Fibroblast of skin of abdomen (primary cell): ENCODE measurements at regions not wholly inside any gene's neighbourhood (a gene's known extent, or its start where the extent isn't known, plus 50 kb on each side); places are given as distances from the start of the nearest gene placed in this dataset.
"Not testable (repeated sequence)": the region's sequence is repeated elsewhere in the genome, so short reads cannot be mapped to it uniquely, and the experiment has no call there.

Source experiments
- DNase-seq: peaks from one replicate; pipeline ENCODE4 v3.0.0-alpha.2; 2013

DNA sequence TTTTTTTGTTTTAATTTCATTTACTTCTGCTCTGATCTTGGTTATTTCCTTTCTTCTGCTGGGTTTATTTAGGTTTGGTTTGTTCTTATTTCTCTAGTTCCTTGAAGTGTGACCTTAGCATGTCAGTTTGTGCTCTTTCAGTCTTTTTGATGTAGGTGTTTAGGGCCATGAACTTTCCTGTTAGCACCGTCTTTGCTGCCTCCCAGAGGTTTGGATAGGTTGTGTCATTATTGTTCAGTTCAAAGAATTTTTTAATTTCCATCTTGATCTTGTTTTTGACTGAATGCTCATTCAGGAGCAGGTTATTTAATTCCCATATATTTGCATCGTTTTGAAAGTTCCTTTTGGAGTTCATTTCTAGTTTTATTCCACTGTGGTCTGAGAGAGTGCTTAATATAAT lies 539.0 kb upstream of the ZP4 start:
- DNase-seq: not testable (repeated sequence)

DNA sequence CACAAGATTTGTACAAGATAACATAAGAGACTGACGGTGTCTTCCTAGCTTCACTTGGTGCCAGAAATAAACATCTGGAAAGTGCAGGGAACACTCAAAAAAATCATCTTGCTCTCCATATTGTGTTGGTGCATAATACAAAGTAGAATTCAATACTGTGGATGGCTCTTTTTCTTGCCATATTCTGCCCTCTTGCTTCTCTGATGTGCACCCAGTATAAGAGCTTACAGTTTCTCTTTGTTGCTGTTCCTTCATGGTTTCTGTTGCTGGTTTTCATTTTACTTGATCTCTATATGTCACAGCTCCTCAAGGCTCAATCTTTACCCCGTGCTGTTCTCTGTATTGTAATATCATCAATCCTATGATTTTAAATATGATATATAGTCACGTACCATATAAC lies 528.5 kb upstream of the ZP4 start:
- no peak for DNase-seq

DNA sequence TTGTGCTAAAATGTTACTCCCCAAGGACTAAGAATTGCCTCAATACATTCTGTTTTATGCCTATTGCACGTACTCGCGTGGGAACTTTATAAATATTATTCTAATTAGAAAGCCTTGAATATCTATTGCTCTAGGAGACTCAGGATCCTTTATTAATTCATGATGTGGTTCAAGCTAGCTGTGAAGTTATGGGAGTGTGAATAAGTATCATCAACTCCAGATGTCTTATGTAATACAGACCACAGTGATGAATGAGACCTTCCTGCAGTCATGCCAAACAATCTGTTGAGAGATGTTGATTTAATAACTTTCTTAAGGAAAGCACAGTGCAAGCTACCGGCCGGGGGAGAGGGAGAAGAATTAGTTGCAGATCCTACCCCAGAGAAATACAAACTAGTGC lies 519.2 kb upstream of the ZP4 start:
- DNase-seq: peak; percentile 98

GRCh38 chr1:238409191-238409850 lies 518.6 kb upstream of the ZP4 start:
- peak; percentile 98 for DNase-seq

DNA sequence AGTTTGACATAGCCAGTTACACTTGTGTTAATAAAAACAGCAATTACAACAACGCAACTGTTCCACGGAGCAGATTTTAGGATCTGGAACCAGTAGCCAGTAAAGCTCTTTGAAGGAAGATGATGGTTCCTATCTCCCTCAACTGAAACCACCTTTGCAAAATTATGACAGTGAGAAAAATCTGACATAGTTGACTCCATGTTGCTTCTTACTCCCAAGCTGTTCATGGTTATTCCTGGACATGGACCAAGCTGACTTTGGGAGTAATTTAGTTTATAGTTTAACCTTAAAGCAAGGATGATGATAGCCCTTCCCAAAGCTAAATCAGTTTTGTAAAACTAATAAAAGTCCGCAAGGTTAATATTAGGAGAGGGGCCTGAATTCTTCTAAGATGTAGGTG lies 518.0 kb upstream of the ZP4 start:
- no peak for DNase-seq

DNA sequence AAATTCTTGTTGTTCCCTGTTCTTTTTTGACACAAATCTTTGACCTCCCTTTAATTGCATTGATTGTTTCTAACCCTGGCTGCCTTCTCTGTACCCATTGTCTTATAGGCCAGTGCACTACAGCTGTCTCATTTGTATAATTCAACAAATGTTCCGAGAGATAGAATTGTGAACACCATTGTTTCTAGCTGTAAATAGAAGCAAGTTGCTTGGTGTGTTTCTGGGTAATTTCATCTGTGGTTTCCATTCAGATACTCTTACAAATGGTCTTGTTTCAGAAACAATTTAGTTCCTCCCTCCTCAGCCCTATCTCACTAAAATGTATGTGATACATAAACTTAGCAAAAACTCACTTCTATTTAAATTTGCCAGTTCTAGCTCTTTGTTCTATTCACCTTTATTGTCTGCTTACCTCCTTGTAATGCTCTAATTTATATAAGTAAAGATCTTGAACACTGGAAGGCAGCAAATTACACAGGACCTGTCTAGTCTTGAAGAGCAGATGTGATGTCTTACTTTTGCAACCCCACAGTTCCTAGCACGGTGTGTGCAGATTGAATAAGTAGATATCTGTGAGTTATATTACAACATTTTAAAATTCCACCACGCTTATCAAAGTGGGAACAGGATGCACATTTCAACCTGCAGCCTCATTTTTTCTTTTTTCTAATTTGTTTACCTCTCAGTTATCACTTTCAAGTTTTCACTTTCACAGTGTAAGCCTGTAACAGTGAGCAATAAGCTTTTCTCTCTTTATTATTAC lies 515.6 kb upstream of the ZP4 start:
- no peak for DNase-seq

- DNase-seq: no peak
Observed at GRCh38 chr1:238404921-238405320, 514.2 kb upstream of the ZP4 start.

GRCh38 chr1:238404481-238404880 lies 513.8 kb upstream of the ZP4 start:
- no peak for DNase-seq

GRCh38 chr1:238401144-238401543 lies 510.4 kb upstream of the ZP4 start:
- peak; percentile 38 for DNase-seq

- DNase-seq: no peak
Observed at GRCh38 chr1:238399558-238399957, 508.8 kb upstream of the ZP4 start.

GRCh38 chr1:238396140-238396539 lies 505.4 kb upstream of the ZP4 start:
- DNase-seq: no peak

- DNase-seq: peak; percentile 51
Observed at GRCh38 chr1:238384381-238384780, 493.7 kb upstream of the ZP4 start.

DNA sequence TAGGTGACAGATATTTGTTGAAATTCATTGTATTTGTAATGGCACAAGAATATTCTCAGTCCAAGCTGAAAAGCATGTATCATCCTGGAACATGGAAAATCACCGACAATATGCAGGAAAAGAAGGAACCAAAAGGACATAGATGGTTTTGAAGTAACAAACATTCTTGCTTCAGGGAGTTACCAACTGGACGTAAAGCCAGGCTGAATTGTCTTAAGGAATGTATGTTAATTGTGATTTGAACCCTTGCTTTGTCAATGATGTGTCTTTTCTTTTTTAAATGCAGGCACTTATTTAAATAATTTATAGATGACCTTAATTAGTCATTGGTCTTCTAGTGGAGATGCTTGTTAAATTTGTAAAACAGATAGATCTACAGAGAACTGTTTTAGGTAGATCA lies 489.4 kb upstream of the ZP4 start:
- no peak for DNase-seq

GRCh38 chr1:238379446-238379845 lies 488.7 kb upstream of the ZP4 start:
- not testable (repeated sequence) for DNase-seq

- DNase-seq: no peak
Observed at GRCh38 chr1:238377280-238377919, 486.7 kb upstream of the ZP4 start.

GRCh38 chr1:238370599-238370998 lies 479.9 kb upstream of the ZP4 start:
- no peak for DNase-seq

GRCh38 chr1:238364214-238364892 lies 473.6 kb upstream of the ZP4 start:
- DNase-seq: no peak

- no peak for DNase-seq
Observed at GRCh38 chr1:238360474-238360873, 469.8 kb upstream of the ZP4 start.

DNA sequence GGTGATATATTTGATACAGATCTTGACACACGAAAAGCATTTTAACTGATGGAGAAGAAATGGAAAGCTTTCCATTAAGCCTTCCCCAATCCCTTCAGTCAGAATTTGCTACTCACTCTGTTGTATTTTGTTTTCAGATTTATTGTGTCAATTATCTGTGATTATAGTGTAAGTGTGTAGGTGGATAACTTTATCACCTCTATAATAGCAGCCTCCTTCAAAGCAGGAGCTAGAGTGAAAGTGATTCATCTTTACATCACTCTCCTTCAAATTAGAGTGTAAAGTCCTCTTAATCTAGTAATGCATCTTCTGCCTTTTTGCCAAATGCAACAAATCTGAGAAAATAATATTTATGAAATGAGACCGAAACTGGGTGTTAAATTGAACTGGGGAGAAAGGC lies 459.7 kb upstream of the ZP4 start:
- DNase-seq: no peak

DNA sequence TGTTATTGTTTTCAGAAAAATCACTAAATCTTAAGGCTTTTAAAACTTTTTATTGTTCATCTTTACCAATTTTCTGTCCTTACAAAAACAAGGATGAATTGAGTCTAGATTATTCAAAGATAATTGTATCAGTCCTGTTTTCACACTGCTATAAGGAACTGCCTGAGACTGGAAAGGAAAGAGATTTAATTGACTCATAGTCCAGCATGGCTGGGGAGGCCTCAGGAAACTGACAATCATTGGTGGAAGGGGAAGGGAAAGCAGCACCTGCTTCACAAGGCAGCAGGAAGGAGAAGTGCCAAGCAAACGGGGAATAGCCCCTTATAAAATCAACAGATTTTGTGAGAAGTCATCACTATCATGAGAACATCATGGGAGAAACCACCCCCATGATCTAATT lies 455.6 kb upstream of the ZP4 start:
- no peak for DNase-seq

DNA sequence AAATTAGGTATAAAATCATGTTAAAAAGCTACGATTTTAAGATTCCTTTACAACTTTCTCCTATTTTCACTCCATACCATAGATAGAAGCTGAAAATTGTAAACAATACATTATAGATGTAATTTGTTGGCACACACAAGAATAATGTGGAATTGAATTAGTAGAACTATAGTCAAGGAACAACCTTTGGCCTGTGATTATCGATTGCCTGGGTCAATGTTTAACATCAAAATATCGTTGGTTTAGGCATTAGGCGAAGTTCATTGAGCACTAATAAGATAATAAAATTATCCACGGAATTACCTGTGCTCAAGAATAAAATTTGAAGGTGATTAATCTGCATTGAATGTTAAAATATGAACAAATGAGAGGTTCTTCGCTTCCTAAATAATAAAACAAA lies 455.1 kb upstream of the ZP4 start:
- DNase-seq: no peak

DNA sequence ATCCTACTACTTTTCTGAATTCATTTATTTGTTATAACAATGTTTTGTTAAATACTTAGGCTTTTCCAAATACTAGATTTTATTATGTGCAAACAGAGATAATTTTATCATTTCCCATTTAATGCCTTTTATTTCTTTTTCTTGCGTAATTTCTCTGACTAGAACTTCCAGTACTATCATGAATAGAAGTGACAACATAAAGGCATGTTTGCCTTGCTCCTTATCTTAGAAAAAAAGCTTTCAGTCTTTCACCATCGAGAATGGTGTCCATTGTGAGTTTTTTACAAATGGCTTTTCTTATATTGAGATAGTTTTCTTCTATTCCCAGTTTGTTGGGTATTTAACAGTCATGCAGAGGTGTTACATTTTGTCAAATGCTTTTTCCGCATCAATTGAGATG lies 453.1 kb upstream of the ZP4 start:
- DNase-seq: no peak

DNA sequence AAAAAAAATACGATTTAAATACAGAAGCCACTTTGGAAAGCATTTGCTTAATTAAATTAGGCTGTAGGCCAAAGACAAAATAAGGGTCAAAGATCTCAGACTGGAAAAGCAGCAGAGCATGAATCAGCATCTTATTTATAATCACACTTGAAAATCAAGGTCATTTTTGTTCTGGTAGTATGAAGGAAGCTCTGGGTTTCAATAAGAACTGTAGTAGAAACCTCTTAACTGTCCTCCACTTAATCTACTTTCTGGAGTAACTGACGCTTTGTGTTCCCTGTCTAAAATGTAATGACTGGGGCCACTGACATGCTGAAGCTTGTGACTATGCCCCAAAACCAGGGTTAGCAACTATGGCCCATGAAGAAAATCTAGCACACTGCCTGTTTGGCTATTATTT lies 450.7 kb upstream of the ZP4 start:
- DNase-seq: no peak
